Erythroblast (primary cell): ENCODE measurements at regions not wholly inside any gene's neighbourhood (a gene's known extent, or its start where the extent isn't known, plus 50 kb on each side); places are given as distances from the start of the nearest gene placed in this dataset.

Experiments used
- GATA1 ChIP-seq: IDR thresholded peaks from 2 replicates; pipeline ENCODE4 v1.6.1; 2011; ENCODE audit warnings: low read depth, mild to moderate bottlenecking, control low read depth, low read length, moderate library complexity
- POLR2A ChIP-seq: IDR thresholded peaks from 2 replicates; pipeline ENCODE4 v1.6.1; 2011; ENCODE audit warnings: mild to moderate bottlenecking, low read length

DNA sequence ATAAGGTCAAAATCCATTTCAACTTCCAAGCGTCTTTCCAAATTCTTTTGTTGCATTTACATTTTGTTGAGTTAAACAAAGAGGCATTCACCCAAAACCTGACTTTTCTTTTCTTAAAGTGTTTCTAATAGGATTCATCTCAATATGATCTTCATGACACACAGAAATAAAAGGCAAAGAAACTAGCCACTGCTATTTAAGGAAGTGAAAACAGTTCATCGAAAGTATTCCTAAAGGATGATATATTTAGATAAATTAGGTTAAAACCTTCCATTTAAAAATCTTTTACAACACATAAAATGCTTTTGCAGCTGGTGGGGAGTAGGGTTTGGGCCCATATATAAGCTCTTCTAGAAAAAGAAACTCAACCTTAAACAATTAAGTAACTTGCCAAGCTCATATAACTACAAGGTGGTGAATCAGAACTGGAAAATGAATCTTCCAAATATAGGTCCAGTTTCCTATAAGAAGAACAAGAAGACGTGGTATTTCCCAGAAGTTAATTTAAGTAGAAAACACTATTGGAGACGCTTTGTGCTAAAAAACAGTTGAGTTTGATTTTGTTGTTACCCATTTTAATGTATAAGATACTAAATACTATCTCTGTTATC, 336.0 kb upstream of the HNRNPA3 start:
- TF ChIP-seq POLR2A, result no peak
- TF ChIP-seq GATA1, result no peak
